Prostate gland (tissue), 2 donors: ENCODE measurements at regions not wholly inside any gene's neighbourhood (a gene's known extent, or its start where the extent isn't known, plus 50 kb on each side); places are given as distances from the start of the nearest gene placed in this dataset.

Source experiments
- DNase-seq: peaks from one replicate; pipeline ENCODE4 v3.0.0-alpha.2; 2019; ENCODE audit warnings: low spot score
- H3K27ac ChIP-seq, 2 donors: fragments of 200-600 bp; sonication (generic); 2 replicates each; pipeline ENCODE4 v1.5.1; 2017 to 2019
- H3K27me3 ChIP-seq: fragments of 200-600 bp; sonication (generic); replicated peaks from 2 replicates; pipeline ENCODE4 v1.5.1; 2019; ENCODE audit not compliant: insufficient read depth
- H3K36me3 ChIP-seq, 2 donors: fragments of 200-600 bp; sonication (generic); 1 replicate in 1 of 2; 2 replicates in 1 of 2; pipeline versions ENCODE4 v1.5.1 to v1.8.1; 2017 to 2019
- H3K4me1 ChIP-seq: fragments of 200-600 bp; sonication (generic); replicated peaks from 2 replicates; pipeline ENCODE4 v1.5.1; 2019
- H3K4me3 ChIP-seq, 2 donors: fragments of 200-600 bp; sonication (generic); 2 replicates each; pipeline ENCODE4 v1.5.1; 2017 to 2019
- H3K9me3 ChIP-seq: fragments of 200-600 bp; sonication (generic); 2 replicates; pipeline ENCODE4 v1.5.1; 2017
- POLR2A ChIP-seq: fragments of 450-650 bp; IDR thresholded peaks from one replicate; pipeline ENCODE4 v1.6.1; 2016; ENCODE audit warnings: antibody characterized with exemption, mild to moderate bottlenecking
- POLR2AphosphoS5 ChIP-seq: sonication (generic); formaldehyde crosslinking; IDR thresholded peaks from one replicate; pipeline ENCODE4 v1.6.1; 2017; ENCODE audit warnings: antibody characterized with exemption
- WGBS: methylation state at CpG from one replicate; pipeline ENCODE4 v1.1.5; 2018; 5-methylcytosine and 5-hydroxymethylcytosine counted together
- intact Hi-C: fragments of 100-400 bp; cut with DNase I; formaldehyde crosslinking; loops from one replicate; pipeline ENCODE4 v1.14.2; 2022
- TF ChIP-seq, protein P1 (sequence below), 4 experiments: fragments of 200-600 bp in 2 of 4; fragments of 450-650 bp in 2 of 4; sonication (generic) in 2 of 4; IDR thresholded peaks; 1 replicate in 3 of 4; 2 replicates in 1 of 4; pipeline ENCODE4 v1.5.1; 2016 to 2019; ENCODE audit warnings: antibody characterized with exemption in 4 of 4, mild to moderate bottlenecking in 2 of 4, moderate library complexity in 2 of 4

DNA sequence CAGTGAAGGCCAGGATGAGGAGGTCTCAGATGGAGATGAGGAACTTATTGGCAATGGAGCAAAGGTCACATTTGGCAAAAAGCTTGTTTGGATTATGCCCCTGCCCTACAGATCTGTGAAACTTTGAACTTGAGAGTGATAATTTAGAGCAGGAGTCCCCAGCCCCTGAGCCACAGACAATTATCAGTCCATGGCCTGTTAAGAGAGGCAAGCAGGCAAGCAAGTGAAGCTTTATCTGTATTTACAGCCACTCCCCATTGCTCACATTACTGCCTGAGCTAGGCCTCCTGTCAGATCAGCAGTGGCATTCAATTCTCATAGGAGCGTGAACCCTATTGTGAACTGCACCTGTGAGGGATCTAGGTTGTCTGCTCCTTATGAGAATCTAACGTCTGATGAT is 1076.9 kb upstream of the TENM4 start:
- Histone ChIP-seq H3K4me3 (no peak overlapping the region), H3K27me3 (no peaks in the 10 kb centered on the region), H3K4me1 (no peaks in the 10 kb centered on the region), H3K36me3 (no peaks in the 10 kb centered on the region), H3K9me3 (no peaks in the 10 kb centered on the region), H3K27ac (no peak overlapping the region)
- 80% methylated on average over 2 of the region's 2 CpGs for WGBS
- DNase-seq = no peak
- intact Hi-C loops = no loop called here
- TF ChIP-seq, protein P1, sequence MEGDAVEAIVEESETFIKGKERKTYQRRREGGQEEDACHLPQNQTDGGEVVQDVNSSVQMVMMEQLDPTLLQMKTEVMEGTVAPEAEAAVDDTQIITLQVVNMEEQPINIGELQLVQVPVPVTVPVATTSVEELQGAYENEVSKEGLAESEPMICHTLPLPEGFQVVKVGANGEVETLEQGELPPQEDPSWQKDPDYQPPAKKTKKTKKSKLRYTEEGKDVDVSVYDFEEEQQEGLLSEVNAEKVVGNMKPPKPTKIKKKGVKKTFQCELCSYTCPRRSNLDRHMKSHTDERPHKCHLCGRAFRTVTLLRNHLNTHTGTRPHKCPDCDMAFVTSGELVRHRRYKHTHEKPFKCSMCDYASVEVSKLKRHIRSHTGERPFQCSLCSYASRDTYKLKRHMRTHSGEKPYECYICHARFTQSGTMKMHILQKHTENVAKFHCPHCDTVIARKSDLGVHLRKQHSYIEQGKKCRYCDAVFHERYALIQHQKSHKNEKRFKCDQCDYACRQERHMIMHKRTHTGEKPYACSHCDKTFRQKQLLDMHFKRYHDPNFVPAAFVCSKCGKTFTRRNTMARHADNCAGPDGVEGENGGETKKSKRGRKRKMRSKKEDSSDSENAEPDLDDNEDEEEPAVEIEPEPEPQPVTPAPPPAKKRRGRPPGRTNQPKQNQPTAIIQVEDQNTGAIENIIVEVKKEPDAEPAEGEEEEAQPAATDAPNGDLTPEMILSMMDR (IDR thresholded peaks at IDR 0.05) = no peak
- no peak for TF ChIP-seq POLR2A
- TF ChIP-seq POLR2AphosphoS5 = no peak

DNA sequence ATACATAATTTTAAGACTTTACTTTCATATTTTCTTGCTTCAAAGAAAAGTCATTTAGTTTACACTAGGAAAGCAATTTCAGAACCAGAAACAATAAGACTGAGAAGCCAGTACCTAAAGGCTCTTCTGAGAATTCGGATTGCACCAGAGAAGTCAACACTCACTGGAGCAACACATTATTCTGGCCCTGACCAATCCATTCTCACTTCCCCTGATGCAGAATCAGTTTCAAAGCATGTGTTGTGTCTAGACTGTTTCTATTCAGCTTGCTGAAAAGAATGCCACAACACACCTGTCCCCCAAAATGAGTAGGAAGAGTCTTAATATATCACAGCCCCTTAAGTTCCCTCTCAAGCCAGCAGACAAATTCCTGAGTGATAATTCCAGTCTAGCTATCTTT is 1074.3 kb upstream of the TENM4 start:
- no peaks in the 10 kb centered on the region for H3K36me3 ChIP-seq
- H3K27ac ChIP-seq = no peak overlapping the region
- no peak overlapping the region for H3K4me3 ChIP-seq
- H3K9me3 ChIP-seq = no peaks in the 10 kb centered on the region
- no peaks in the 10 kb centered on the region for H3K27me3 ChIP-seq
- DNase-seq = no peak
- 68% methylated on average over 1 of the region's 1 CpG for WGBS
- intact Hi-C loops = no loop called here
- H3K4me1 ChIP-seq = no peaks in the 10 kb centered on the region
- TF ChIP-seq POLR2A (no peak), POLR2AphosphoS5 (no peak)
- TF ChIP-seq, protein P1 (IDR thresholded peaks at IDR 0.05) = no peak

DNA sequence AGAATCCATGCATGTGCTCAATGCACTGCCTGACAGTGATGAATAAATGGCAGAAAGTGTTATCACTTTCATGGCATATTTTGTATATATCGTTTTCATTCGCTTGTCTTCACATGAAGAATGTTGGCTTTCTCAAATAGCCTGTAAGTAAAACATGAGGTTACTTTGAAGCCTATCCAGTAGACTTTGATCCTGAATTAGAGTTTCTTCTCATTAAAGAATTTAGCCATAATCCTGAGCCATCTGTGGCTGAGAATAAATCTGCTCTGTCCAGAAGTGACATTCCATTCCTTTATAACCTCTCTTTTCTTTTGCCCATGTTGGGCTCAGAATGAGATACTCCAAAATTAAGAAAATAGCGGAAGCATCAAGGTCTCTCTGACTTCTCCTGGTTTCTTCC is 1071.7 kb upstream of the TENM4 start:
- no peaks in the 10 kb centered on the region for H3K9me3 ChIP-seq
- no peaks in the 10 kb centered on the region for H3K27me3 ChIP-seq
- TF ChIP-seq, protein P1 (IDR thresholded peaks at IDR 0.05) = no peak
- TF ChIP-seq POLR2A (no peak), POLR2AphosphoS5 (no peak)
- H3K4me3 ChIP-seq = no peak overlapping the region
- H3K36me3 ChIP-seq = no peaks in the 10 kb centered on the region
- intact Hi-C loops = no loop called here
- H3K27ac ChIP-seq = no peak overlapping the region
- no peaks in the 10 kb centered on the region for H3K4me1 ChIP-seq
- 52% methylated on average over 3 of the region's 3 CpGs for WGBS
- DNase-seq = no peak

DNA sequence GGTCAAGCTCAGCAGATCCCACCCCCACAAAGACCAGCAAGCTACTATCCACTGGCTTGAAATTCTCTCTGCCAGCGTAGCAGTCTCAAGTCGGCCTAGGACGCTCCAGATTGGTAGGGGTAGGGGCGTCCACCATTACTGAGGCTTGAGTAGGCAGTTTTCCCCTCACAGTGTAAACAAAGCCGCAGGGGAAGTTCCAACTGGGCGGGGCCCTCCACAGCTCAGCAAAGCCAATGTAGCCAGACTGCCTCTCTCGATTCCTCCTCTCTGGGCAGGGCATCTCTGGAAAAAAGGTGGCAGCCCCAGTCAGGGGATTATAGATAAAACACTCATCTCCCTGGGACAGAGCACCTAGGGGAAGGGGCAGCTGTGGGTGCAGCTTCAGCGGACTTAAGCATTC is 1064.9 kb upstream of the TENM4 start:
- WGBS = 66% methylated on average over 8 of the region's 8 CpGs
- Histone ChIP-seq H3K27ac (no peak overlapping the region), H3K4me3 (no peak overlapping the region), H3K36me3 (no peaks in the 10 kb centered on the region), H3K4me1 (no peaks in the 10 kb centered on the region), H3K9me3 (no peaks in the 10 kb centered on the region), H3K27me3 (no peaks in the 10 kb centered on the region)
- DNase-seq = no peak
- TF ChIP-seq POLR2A (no peak), POLR2AphosphoS5 (no peak)
- TF ChIP-seq, protein P1 (IDR thresholded peaks at IDR 0.05) = no peak
- intact Hi-C loops = no loop called here

DNA sequence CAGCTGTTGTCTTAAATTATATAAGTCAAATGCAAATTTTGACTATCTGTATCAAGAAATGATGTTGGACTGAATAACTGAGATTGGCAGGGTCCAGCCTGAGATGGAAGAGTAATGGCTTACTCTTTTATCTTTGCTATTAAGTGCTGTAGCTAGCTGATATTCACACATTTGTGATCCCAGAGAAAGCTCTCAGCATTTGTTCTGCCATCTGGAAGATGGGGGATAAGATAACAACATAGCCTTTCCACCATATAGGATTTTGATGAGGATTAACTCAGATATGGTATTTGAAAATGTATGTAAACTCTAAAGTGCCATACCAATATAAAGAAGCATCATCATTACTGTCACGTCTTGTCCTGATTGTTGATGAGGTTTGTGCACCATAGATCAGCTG is 1063.2 kb upstream of the TENM4 start:
- Histone ChIP-seq H3K27me3 (no peaks in the 10 kb centered on the region), H3K27ac (no peak overlapping the region)
- intact Hi-C loops = no loop called here

More for the DNA sequence above, 1063.2 kb upstream of the TENM4 start:
- TF ChIP-seq POLR2AphosphoS5 (no peak), POLR2A (no peak)
- TF ChIP-seq, protein P1 (IDR thresholded peaks at IDR 0.05) = no peak
- H3K36me3 ChIP-seq = no peaks in the 10 kb centered on the region
- no peak overlapping the region for H3K4me3 ChIP-seq
- no peak for DNase-seq
- H3K9me3 ChIP-seq = no peaks in the 10 kb centered on the region
- H3K4me1 ChIP-seq = no peaks in the 10 kb centered on the region
- WGBS = 45% methylated on average over 1 of the region's 1 CpG
